ENCODE measurements at regions not wholly inside any gene's neighbourhood (a gene's known extent, or its start where the extent isn't known, plus 50 kb on each side); places are given as distances from the start of the nearest gene placed in this dataset.

DNA sequence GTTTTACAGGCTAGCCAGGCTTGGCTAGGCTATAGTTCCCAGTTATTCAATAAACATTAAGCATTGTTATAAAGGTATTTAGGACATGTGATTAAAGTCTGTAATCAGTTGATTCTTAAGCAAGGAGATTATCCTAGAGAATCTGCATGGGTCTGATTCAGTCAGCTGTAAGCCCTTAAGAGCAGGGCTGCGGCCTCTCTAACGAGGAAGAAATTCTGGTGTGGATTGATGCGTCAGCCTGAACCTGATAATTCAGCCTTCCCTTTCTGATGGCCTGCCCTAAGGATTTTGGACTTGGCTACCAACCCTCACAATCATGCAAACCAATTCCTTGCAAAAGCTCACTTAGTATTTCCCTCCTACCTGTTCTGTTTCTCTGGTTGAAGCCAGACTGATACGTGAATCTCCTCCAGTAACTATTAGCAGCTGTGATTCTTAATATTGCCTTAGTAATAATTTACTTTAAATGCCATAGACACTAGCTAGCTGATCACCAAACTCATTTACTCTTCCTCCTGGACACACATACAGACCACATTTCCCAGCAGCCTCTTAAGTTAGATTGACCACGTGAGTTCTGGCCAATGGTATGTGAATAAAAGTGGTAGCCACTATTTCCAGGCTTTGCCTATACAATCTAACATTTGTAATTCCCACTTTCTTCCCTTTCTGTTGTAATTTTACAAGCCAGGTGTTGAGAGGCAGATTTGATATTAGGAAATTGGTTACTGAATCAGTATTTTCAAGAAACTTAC, 678.0 kb upstream of the INTU start:
- no peaks in the 10 kb centered on the region for H3K4me1 ChIP-seq (ENCODE audit: control insufficient read depth, insufficient read depth, low read length)
- no TSS peak for BruUV-seq (replicated peaks)
- intact Hi-C loops (cut with micrococcal nuclease; ENCODE audit: unreplicated experiment), result no loop called here
- ChIA-PET POLR2A (no interaction called here), SMC1A (ENCODE audit: uncharacterized antibody, unreplicated experiment) (interaction anchor here (1.0 kb wide), 1 partner anchor 11 kb away, joined by 3 read pairs; no protein-coding TSS in a partner anchor), RAD21 (ENCODE audit: unreplicated experiment) (no interaction called here), CTCF (no interaction called here)
- no peaks in the 10 kb centered on the region for H3K27me3 ChIP-seq (replicated peaks in 1 of 2; ENCODE audit: control insufficient read depth in 2 of 2, insufficient read depth in 2 of 2, low read length in 1 of 2)
- H3K36me3 ChIP-seq (ENCODE audit: control insufficient read depth in 2 of 2, insufficient read depth in 2 of 2, low read length in 1 of 2), result no peaks in the 10 kb centered on the region
- no peak overlapping the region for H3K4me2 ChIP-seq (ENCODE audit: control insufficient read depth, insufficient read depth)
- TF ChIP-seq, protein P1, sequence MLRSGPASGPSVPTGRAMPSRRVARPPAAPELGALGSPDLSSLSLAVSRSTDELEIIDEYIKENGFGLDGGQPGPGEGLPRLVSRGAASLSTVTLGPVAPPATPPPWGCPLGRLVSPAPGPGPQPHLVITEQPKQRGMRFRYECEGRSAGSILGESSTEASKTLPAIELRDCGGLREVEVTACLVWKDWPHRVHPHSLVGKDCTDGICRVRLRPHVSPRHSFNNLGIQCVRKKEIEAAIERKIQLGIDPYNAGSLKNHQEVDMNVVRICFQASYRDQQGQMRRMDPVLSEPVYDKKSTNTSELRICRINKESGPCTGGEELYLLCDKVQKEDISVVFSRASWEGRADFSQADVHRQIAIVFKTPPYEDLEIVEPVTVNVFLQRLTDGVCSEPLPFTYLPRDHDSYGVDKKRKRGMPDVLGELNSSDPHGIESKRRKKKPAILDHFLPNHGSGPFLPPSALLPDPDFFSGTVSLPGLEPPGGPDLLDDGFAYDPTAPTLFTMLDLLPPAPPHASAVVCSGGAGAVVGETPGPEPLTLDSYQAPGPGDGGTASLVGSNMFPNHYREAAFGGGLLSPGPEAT (IDR thresholded peaks at IDR 0.05; ENCODE audit: low read depth), result no peak
- TF ChIP-seq, protein P2, sequence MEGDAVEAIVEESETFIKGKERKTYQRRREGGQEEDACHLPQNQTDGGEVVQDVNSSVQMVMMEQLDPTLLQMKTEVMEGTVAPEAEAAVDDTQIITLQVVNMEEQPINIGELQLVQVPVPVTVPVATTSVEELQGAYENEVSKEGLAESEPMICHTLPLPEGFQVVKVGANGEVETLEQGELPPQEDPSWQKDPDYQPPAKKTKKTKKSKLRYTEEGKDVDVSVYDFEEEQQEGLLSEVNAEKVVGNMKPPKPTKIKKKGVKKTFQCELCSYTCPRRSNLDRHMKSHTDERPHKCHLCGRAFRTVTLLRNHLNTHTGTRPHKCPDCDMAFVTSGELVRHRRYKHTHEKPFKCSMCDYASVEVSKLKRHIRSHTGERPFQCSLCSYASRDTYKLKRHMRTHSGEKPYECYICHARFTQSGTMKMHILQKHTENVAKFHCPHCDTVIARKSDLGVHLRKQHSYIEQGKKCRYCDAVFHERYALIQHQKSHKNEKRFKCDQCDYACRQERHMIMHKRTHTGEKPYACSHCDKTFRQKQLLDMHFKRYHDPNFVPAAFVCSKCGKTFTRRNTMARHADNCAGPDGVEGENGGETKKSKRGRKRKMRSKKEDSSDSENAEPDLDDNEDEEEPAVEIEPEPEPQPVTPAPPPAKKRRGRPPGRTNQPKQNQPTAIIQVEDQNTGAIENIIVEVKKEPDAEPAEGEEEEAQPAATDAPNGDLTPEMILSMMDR (IDR thresholded peaks at IDR 0.05 in 2 of 3, conservative IDR thresholded peaks at IDR 0.05 in 1 of 3; ENCODE audit: control insufficient read depth in 2 of 3, extremely low read depth in 1 of 3, insufficient read depth in 1 of 3, low read depth in 3 of 3, low read length in 3 of 3), result no peak
- H3K4me3 ChIP-seq, result no peak overlapping the region
- no peak overlapping the region for H2AFZ ChIP-seq (ENCODE audit: control insufficient read depth, low read depth, low read length)
- no peaks in the 10 kb centered on the region for H3K9me3 ChIP-seq (replicated peaks; ENCODE audit: control insufficient read depth, insufficient read depth, low read length)
- no peak overlapping the region for H3K27ac ChIP-seq (ENCODE audit: control insufficient read depth, insufficient read depth)
- FAIRE-seq (no peak), DNase-seq (ENCODE audit: low read depth, low spot score) (no peak), ATAC-seq (no peak)
- WGBS (ENCODE audit: insufficient coverage, insufficient replicate concordance, low lambda C conversion rate, missing lambda C conversion rate), result 32% methylated on average over 5 of the region's 5 CpGs
- no peak overlapping the region for H3K9ac ChIP-seq (ENCODE audit: control insufficient read depth, insufficient read depth, low read length)
- no peaks in the 10 kb centered on the region for H3K79me2 ChIP-seq (ENCODE audit: control insufficient read depth, insufficient read depth, low read length)
- H4K20me1 ChIP-seq (ENCODE audit: control insufficient read depth, insufficient read depth), result no peaks in the 10 kb centered on the region
- in situ Hi-C loops (cut with MboI), result no loop called here
